MV-4-11 (cell line): ENCODE measurements at regions not wholly inside any gene's neighbourhood (a gene's known extent, or its start where the extent isn't known, plus 50 kb on each side); places are given as distances from the start of the nearest gene placed in this dataset.
"Not testable (repeated sequence)": the region's sequence is repeated elsewhere in the genome, so short reads cannot be mapped to it uniquely, and the experiment has no call there.

Experiments used
- DNase-seq: peaks from one replicate; lab custom pipeline; 2025; lab: John Stamatoyannopoulos, UW

GRCh38 chr11:109677876-109678275 is 255.9 kb downstream of the C11orf87 start:
- no peak for DNase-seq

GRCh38 chr11:109680127-109680526 is 258.1 kb downstream of the C11orf87 start:
- no peak for DNase-seq

- not testable (repeated sequence) for DNase-seq
Measured at GRCh38 chr11:109682788-109683187, 260.8 kb downstream of the C11orf87 start.

GRCh38 chr11:109695696-109696095 is 273.7 kb downstream of the C11orf87 start:
- DNase-seq = no peak

- DNase-seq = no peak
Measured at GRCh38 chr11:109696191-109696897, 274.4 kb downstream of the C11orf87 start.

- peak; percentile 64 for DNase-seq
Measured at GRCh38 chr11:109697140-109697843, 275.3 kb downstream of the C11orf87 start.

- no peak for DNase-seq
Measured at GRCh38 chr11:109698237-109698636, 276.2 kb downstream of the C11orf87 start.

- no peak for DNase-seq
Measured at GRCh38 chr11:109704432-109704831, 282.4 kb downstream of the C11orf87 start.

- DNase-seq = peak; percentile 63
Measured at GRCh38 chr11:109706945-109707344, 285.0 kb downstream of the C11orf87 start.

GRCh38 chr11:109707411-109707810 is 285.4 kb downstream of the C11orf87 start:
- DNase-seq = peak; percentile 51

GRCh38 chr11:109708184-109708583 is 286.2 kb downstream of the C11orf87 start:
- no peak for DNase-seq

GRCh38 chr11:109714444-109714843 is 292.5 kb downstream of the C11orf87 start:
- DNase-seq = not testable (repeated sequence)

- not testable (repeated sequence) for DNase-seq
Measured at GRCh38 chr11:109715424-109715823, 293.4 kb downstream of the C11orf87 start.

GRCh38 chr11:109726061-109726460 is 304.1 kb downstream of the C11orf87 start:
- no peak for DNase-seq

GRCh38 chr11:109728056-109728455 is 306.1 kb downstream of the C11orf87 start:
- no peak for DNase-seq

- DNase-seq = no peak
Measured at GRCh38 chr11:109729761-109730160, 307.8 kb downstream of the C11orf87 start.

GRCh38 chr11:109730669-109731068 is 308.7 kb downstream of the C11orf87 start:
- no peak for DNase-seq

GRCh38 chr11:109731451-109731850 is 309.5 kb downstream of the C11orf87 start:
- peak; percentile 71 for DNase-seq

- DNase-seq = no peak
Measured at GRCh38 chr11:109733245-109733644, 311.3 kb downstream of the C11orf87 start.

GRCh38 chr11:109734566-109734965 is 312.6 kb downstream of the C11orf87 start:
- DNase-seq = no peak

- peak; percentile 43 for DNase-seq
Measured at GRCh38 chr11:109735128-109735527, 313.1 kb downstream of the C11orf87 start.

- DNase-seq = peak; percentile 41
Measured at GRCh38 chr11:109739379-109739778, 317.4 kb downstream of the C11orf87 start.

GRCh38 chr11:109745996-109746625 is 324.1 kb downstream of the C11orf87 start:
- peak; percentile 77 for DNase-seq
